ENCODE measurements at regions not wholly inside any gene's neighbourhood (a gene's known extent, or its start where the extent isn't known, plus 50 kb on each side); places are given as distances from the start of the nearest gene placed in this dataset.

- Histone ChIP-seq H3K9me3 (no peaks in the 10 kb centered on the region), H3K27ac (no peak overlapping the region), H3K4me3 (no peak overlapping the region), H3K4me1 (no peaks in the 10 kb centered on the region), H3K27me3 (no peaks in the 10 kb centered on the region), H3K36me3 (no peaks in the 10 kb centered on the region)
- ATAC-seq = no peak
- intact Hi-C loops (cut with DNase I; ENCODE audit: low total_unique reads) (no loop called here), in situ Hi-C loops (cut with MboI; ENCODE audit: low sequenced_read_pairs in 4 of 4) (loop anchor here in 2 of 4 donors (25.0 kb wide), 2 partner anchors 104 to 229 kb away; partner anchors contain the start of gene GATA6 (in 1 of the 2))
- TF ChIP-seq POLR2A (IDR thresholded peaks at IDR 0.05) (no peak), CTCF (IDR thresholded peaks at IDR 0.05 in 4 of 5, conservative IDR thresholded peaks at IDR 0.05 in 1 of 5) (no peak)
- DNase-seq = no peak
These were observed 96.4 kb downstream of the GATA6 start for GRCh38 chr18:22265838-22266237.

DNA sequence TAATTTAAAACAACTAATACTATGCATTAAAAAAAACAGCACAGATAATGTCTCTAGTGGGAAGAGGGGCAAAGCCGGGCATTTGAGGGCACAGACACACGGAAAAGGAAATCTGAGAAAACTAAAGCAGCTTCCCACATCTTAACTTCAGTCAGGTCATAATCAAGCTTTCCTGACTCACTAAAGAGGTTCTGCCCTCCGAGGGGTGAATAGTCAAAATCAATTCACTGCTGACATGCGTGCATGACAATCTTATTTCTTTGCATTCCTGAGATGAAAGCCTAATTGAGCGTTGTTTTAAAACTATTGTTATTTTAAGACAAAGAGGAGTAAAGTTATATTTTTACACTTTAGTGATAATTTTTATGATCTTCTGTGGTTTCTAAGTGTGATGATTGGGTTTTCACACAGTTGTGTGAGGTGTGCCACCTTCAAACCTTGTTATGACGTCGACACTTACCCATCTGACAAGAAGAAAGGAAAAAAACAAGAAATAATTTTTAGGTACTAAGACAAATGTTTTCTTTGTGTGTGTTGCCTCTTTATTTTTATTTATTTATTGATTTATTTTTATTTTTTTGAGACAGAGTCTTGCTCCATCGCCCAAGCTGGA lies 90.9 kb downstream of the GATA6 start:
- in situ Hi-C loops (cut with MboI; ENCODE audit: low sequenced_read_pairs in 4 of 4) = loop anchor here in 2 of 4 donors (25.0 kb wide), 2 partner anchors 98 to 223 kb away; partner anchors contain the start of gene GATA6 (in 1 of the 2)
- peaks cover 0 to 2% (median 0%) of the 10 kb centered on the region in 3 donors for H3K27me3 ChIP-seq
- intact Hi-C loops (cut with DNase I; ENCODE audit: low total_unique reads) = no loop called here
- ATAC-seq (no peak), DNase-seq (no peak)
- TF ChIP-seq CTCF (IDR thresholded peaks at IDR 0.05 in 4 of 5, conservative IDR thresholded peaks at IDR 0.05 in 1 of 5) = no peak
- no peak for TF ChIP-seq POLR2A (IDR thresholded peaks at IDR 0.05)
- no peak overlapping the region for H3K27ac ChIP-seq
- no peak overlapping the region for H3K4me3 ChIP-seq
- no peaks in the 10 kb centered on the region for H3K4me1 ChIP-seq
- no peaks in the 10 kb centered on the region for H3K36me3 ChIP-seq
- no peaks in the 10 kb centered on the region for H3K9me3 ChIP-seq

GRCh38 chr18:22257022-22257543 lies 87.7 kb downstream of the GATA6 start:
- no peak overlapping the region for H3K27ac ChIP-seq
- intact Hi-C loops (cut with DNase I; ENCODE audit: low total_unique reads) (no loop called here), in situ Hi-C loops (cut with MboI; ENCODE audit: low sequenced_read_pairs in 4 of 4) (loop anchor here in 2 of 4 donors (25.0 kb wide), 2 partner anchors 95 to 220 kb away; partner anchors contain the start of gene GATA6 (in 1 of the 2))
- no peak overlapping the region for H3K4me3 ChIP-seq
- H3K9me3 ChIP-seq = no peaks in the 10 kb centered on the region
- no peak for TF ChIP-seq POLR2A (IDR thresholded peaks at IDR 0.05)
- TF ChIP-seq CTCF (IDR thresholded peaks at IDR 0.05 in 4 of 5, conservative IDR thresholded peaks at IDR 0.05 in 1 of 5) = no peak
- H3K4me1 ChIP-seq = peaks cover 0 to 6% of the 10 kb centered on the region in 2 donors
- ATAC-seq (no peak), DNase-seq (no peak)
- H3K27me3 ChIP-seq = peaks cover 0 to 2% (median 0%) of the 10 kb centered on the region in 3 donors
- no peaks in the 10 kb centered on the region for H3K36me3 ChIP-seq

GRCh38 chr18:22254088-22254487 lies 84.7 kb downstream of the GATA6 start:
- H3K27ac ChIP-seq = no peak overlapping the region
- in situ Hi-C loops (cut with MboI; ENCODE audit: low sequenced_read_pairs in 4 of 4) = loop anchor here in 2 of 4 donors (25.0 kb wide), 2 partner anchors 92 to 217 kb away; partner anchors contain the start of gene GATA6 (in 1 of the 2)
- H3K36me3 ChIP-seq = no peaks in the 10 kb centered on the region
- TF ChIP-seq CTCF (IDR thresholded peaks at IDR 0.05 in 4 of 5, conservative IDR thresholded peaks at IDR 0.05 in 1 of 5) = no peak
- TF ChIP-seq POLR2A (IDR thresholded peaks at IDR 0.05) = no peak
- H3K4me3 ChIP-seq = no peak overlapping the region
- no peaks in the 10 kb centered on the region for H3K9me3 ChIP-seq
- intact Hi-C loops (cut with DNase I; ENCODE audit: low total_unique reads) = no loop called here
- ATAC-seq (no peak), DNase-seq (no peak)
- H3K4me1 ChIP-seq = peaks cover 0 to 6% of the 10 kb centered on the region in 2 donors
- peaks cover 0 to 2% (median 0%) of the 10 kb centered on the region in 3 donors for H3K27me3 ChIP-seq
